Lower leg skin (tissue), 3 donors: ENCODE measurements at regions not wholly inside any gene's neighbourhood (a gene's known extent, or its start where the extent isn't known, plus 50 kb on each side); places are given as distances from the start of the nearest gene placed in this dataset.
"Not testable (repeated sequence)": the region's sequence is repeated elsewhere in the genome, so short reads cannot be mapped to it uniquely, and the experiment has no call there.

Source experiments
- POLR2A ChIP-seq, 2 donors: fragments of 450-650 bp; IDR thresholded peaks; one replicate each; pipeline ENCODE4 v1.6.1; 2016 to 2017; ENCODE audit warnings: antibody characterized with exemption in 2 of 2, mild to moderate bottlenecking in 1 of 2, moderate library complexity in 1 of 2
- TF ChIP-seq, protein P1 (sequence below), 3 donors: fragments of 450-650 bp; IDR thresholded peaks; one replicate each; pipeline ENCODE4 v1.5.1; 2016; ENCODE audit warnings: antibody characterized with exemption in 3 of 3, mild to moderate bottlenecking in 3 of 3, moderate library complexity in 2 of 3

DNA sequence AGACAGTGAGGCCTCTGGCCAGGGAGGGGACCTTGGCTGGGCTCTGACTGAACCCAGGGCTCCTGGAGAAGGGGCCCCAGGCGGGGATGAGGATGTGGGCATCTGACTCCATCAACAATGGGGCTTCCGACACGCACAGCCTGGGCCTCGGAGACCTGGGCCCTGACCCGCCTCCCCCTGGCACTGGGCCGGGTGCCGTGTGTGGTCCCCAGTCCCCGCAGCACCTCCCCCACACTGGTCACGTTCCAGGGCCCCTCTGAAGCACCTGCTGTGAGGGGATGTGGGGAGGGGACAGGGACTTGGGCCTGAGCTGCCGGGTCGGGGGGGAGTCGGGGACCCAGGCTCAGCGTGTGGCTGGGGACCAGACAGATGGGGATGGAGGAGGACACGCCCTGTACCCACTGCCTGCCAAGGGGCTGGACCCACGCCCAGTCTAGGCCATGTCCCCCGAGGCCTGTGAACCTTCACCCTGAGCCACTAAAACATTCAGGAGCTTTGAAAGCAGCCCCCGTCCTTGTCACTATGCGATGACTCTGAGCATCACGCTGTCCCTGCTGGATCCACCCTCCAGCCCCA, 165.8 kb downstream of the TMEM121 start:
- TF ChIP-seq, protein P1, sequence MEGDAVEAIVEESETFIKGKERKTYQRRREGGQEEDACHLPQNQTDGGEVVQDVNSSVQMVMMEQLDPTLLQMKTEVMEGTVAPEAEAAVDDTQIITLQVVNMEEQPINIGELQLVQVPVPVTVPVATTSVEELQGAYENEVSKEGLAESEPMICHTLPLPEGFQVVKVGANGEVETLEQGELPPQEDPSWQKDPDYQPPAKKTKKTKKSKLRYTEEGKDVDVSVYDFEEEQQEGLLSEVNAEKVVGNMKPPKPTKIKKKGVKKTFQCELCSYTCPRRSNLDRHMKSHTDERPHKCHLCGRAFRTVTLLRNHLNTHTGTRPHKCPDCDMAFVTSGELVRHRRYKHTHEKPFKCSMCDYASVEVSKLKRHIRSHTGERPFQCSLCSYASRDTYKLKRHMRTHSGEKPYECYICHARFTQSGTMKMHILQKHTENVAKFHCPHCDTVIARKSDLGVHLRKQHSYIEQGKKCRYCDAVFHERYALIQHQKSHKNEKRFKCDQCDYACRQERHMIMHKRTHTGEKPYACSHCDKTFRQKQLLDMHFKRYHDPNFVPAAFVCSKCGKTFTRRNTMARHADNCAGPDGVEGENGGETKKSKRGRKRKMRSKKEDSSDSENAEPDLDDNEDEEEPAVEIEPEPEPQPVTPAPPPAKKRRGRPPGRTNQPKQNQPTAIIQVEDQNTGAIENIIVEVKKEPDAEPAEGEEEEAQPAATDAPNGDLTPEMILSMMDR (IDR thresholded peaks at IDR 0.05), result not testable (repeated sequence)
- TF ChIP-seq POLR2A (IDR thresholded peaks at IDR 0.05), result not testable (repeated sequence)
